HL-60 (cell line): ENCODE measurements at regions not wholly inside any gene's neighbourhood (a gene's known extent, or its start where the extent isn't known, plus 50 kb on each side); places are given as distances from the start of the nearest gene placed in this dataset.

Source experiments
- DNase-seq, 2 experiments: peaks; one replicate each; pipeline ENCODE4 v3.0.0-alpha.2; 2010 to 2020; ENCODE audit warnings: low read depth in 1 of 2, low spot score in 1 of 2
- H3K27ac ChIP-seq: fragments of 250-450 bp; sonication (Bioruptor Pico); replicated peaks from 2 replicates; pipeline ENCODE4 v1.5.1; 2020; ENCODE audit warnings: mild to moderate bottlenecking, moderate library complexity
- H3K27me3 ChIP-seq: fragments of 250-450 bp; sonication (Bioruptor Pico); 2 replicates; pipeline ENCODE4 v1.5.1; 2021; ENCODE audit warnings: mild to moderate bottlenecking, moderate library complexity; ENCODE audit not compliant: insufficient read depth, poor library complexity, severe bottlenecking
- H3K4me3 ChIP-seq: replicated peaks from 2 replicates; pipeline ENCODE4 v1.5.1; 2011; ENCODE audit warnings: mild to moderate bottlenecking, control low read depth, low read length; ENCODE audit not compliant: insufficient read depth
- GABPA ChIP-seq: IDR thresholded peaks from 2 replicates; pipeline ENCODE4 v1.6.1; 2012; ENCODE audit warnings: low read depth
- POLR2AphosphoS5 ChIP-seq: IDR thresholded peaks from 2 replicates; pipeline ENCODE4 v1.6.1; 2012; ENCODE audit warnings: low read depth
- SPI1 ChIP-seq: IDR thresholded peaks from 2 replicates; pipeline ENCODE4 v1.6.1; 2012; ENCODE audit warnings: low read depth, mild to moderate bottlenecking, borderline replicate concordance
- TF ChIP-seq, protein P1 (sequence below): IDR thresholded peaks from 2 replicates; pipeline ENCODE4 v1.6.1; 2012; ENCODE audit warnings: low read depth; ENCODE audit not compliant: insufficient replicate concordance
- TF ChIP-seq, protein P2 (sequence below): IDR thresholded peaks from one replicate; pipeline ENCODE4 v1.5.1; 2011; ENCODE audit warnings: low read length, control low read depth, inconsistent platforms; ENCODE audit not compliant: insufficient read depth

DNA sequence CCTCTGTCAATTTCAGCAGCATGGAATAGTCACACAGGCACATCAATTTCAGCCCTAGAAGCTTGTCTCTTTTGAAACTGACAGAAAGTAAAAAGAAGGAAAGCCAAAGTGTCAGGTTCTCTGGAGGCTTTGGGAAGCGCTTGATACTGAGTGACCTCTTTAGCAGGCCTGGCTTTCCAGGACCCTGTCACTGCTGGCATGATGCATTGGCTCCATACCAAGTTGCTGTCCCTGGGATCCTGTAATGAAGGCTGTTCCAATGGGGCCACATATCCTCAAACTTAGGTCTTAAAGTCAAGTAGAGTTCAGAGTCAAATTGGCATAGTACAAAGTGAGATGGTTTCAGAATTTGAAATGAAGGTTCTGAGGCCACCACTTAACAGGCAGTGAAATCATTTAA, 640.9 kb downstream of the SQOR start:
- H3K4me3 ChIP-seq: no peak overlapping the region
- no peak for DNase-seq
- no peak overlapping the region for H3K27ac ChIP-seq
- TF ChIP-seq POLR2AphosphoS5: no peak
- no peak for TF ChIP-seq SPI1
- TF ChIP-seq, protein P1, sequence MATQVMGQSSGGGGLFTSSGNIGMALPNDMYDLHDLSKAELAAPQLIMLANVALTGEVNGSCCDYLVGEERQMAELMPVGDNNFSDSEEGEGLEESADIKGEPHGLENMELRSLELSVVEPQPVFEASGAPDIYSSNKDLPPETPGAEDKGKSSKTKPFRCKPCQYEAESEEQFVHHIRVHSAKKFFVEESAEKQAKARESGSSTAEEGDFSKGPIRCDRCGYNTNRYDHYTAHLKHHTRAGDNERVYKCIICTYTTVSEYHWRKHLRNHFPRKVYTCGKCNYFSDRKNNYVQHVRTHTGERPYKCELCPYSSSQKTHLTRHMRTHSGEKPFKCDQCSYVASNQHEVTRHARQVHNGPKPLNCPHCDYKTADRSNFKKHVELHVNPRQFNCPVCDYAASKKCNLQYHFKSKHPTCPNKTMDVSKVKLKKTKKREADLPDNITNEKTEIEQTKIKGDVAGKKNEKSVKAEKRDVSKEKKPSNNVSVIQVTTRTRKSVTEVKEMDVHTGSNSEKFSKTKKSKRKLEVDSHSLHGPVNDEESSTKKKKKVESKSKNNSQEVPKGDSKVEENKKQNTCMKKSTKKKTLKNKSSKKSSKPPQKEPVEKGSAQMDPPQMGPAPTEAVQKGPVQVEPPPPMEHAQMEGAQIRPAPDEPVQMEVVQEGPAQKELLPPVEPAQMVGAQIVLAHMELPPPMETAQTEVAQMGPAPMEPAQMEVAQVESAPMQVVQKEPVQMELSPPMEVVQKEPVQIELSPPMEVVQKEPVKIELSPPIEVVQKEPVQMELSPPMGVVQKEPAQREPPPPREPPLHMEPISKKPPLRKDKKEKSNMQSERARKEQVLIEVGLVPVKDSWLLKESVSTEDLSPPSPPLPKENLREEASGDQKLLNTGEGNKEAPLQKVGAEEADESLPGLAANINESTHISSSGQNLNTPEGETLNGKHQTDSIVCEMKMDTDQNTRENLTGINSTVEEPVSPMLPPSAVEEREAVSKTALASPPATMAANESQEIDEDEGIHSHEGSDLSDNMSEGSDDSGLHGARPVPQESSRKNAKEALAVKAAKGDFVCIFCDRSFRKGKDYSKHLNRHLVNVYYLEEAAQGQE: no peak
- TF ChIP-seq GABPA: no peak
- TF ChIP-seq, protein P2, sequence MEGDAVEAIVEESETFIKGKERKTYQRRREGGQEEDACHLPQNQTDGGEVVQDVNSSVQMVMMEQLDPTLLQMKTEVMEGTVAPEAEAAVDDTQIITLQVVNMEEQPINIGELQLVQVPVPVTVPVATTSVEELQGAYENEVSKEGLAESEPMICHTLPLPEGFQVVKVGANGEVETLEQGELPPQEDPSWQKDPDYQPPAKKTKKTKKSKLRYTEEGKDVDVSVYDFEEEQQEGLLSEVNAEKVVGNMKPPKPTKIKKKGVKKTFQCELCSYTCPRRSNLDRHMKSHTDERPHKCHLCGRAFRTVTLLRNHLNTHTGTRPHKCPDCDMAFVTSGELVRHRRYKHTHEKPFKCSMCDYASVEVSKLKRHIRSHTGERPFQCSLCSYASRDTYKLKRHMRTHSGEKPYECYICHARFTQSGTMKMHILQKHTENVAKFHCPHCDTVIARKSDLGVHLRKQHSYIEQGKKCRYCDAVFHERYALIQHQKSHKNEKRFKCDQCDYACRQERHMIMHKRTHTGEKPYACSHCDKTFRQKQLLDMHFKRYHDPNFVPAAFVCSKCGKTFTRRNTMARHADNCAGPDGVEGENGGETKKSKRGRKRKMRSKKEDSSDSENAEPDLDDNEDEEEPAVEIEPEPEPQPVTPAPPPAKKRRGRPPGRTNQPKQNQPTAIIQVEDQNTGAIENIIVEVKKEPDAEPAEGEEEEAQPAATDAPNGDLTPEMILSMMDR: no peak
- H3K27me3 ChIP-seq: no peaks in the 10 kb centered on the region

DNA sequence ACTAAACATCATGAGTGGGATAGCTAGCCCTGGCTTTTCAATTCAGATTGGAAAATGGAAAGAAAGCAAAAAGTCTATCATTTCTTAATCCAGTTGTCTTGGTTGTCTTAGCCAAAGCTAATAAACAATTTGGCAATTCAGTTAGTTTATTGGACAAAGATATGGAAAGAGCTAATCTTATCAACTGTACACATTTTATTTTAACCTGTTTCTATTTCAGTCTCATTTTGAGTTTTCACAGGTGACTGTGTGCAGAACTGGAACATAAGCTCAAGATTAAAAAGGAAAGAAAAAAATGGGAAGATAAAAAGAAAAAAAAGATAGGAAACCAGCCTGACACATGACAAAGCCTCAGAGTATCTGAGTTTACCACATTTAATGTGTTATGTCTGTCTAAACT, 642.6 kb downstream of the SQOR start:
- H3K27me3 ChIP-seq: no peaks in the 10 kb centered on the region
- no peak for TF ChIP-seq SPI1
- TF ChIP-seq, protein P2: no peak
- no peak for TF ChIP-seq POLR2AphosphoS5
- TF ChIP-seq, protein P1: no peak
- TF ChIP-seq GABPA: no peak
- H3K27ac ChIP-seq: no peak overlapping the region
- DNase-seq: no peak
- no peak overlapping the region for H3K4me3 ChIP-seq

DNA sequence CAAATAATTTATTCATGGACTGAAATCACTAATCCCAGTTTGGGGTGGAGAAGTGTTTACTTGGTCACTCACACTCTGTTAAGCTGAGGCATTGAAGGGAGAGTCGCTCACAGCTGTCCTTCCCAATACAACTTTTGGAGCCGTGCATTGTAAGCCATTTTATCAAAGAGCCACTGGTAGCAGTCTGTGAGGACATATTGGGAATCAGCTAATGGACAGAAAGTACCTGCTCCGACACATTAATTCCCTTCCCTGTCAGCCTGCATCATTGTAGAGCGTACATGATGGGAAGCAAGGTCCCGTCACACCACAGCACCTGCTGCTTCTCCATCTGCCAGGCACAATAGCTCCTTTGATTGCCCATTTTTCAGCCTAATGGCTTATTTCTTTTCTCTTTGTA, 643.2 kb downstream of the SQOR start:
- no peak for DNase-seq
- H3K27me3 ChIP-seq: no peaks in the 10 kb centered on the region
- H3K4me3 ChIP-seq: no peak overlapping the region
- TF ChIP-seq, protein P2: no peak
- TF ChIP-seq, protein P1: no peak
- no peak for TF ChIP-seq SPI1
- TF ChIP-seq POLR2AphosphoS5: no peak
- TF ChIP-seq GABPA: no peak
- H3K27ac ChIP-seq: no peak overlapping the region
